ENCODE measurements at regions not wholly inside any gene's neighbourhood (a gene's known extent, or its start where the extent isn't known, plus 50 kb on each side); places are given as distances from the start of the nearest gene placed in this dataset.

DNA sequence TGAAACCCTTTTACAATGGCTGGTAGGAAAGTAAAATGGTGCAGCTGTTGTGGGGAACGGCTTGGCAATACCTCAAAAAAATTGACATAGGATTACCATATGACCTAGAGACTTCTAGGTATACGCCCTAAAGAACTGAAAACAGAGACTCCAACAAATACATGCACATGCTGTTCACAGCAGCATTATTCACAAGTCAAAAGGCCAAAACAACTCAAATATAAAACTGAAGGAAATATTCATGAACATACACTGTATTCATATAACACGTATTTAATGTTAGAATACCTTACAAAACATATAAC lies 74.6 kb downstream of the FOXA2 start:
- Histone ChIP-seq H3K27ac (replicated peaks) (no peak overlapping the region), H3K27me3 (ENCODE audit: insufficient read depth, poor library complexity, severe bottlenecking) (no peaks in the 10 kb centered on the region), H3K4me3 (replicated peaks; ENCODE audit: insufficient read depth, low read length) (no peak overlapping the region)
- TF ChIP-seq POLR2AphosphoS5 (IDR thresholded peaks at IDR 0.05; ENCODE audit: low read depth) (no peak), GABPA (IDR thresholded peaks at IDR 0.05; ENCODE audit: low read depth) (no peak), SPI1 (IDR thresholded peaks at IDR 0.05; ENCODE audit: borderline replicate concordance, low read depth) (no peak)
- TF ChIP-seq, protein P1, sequence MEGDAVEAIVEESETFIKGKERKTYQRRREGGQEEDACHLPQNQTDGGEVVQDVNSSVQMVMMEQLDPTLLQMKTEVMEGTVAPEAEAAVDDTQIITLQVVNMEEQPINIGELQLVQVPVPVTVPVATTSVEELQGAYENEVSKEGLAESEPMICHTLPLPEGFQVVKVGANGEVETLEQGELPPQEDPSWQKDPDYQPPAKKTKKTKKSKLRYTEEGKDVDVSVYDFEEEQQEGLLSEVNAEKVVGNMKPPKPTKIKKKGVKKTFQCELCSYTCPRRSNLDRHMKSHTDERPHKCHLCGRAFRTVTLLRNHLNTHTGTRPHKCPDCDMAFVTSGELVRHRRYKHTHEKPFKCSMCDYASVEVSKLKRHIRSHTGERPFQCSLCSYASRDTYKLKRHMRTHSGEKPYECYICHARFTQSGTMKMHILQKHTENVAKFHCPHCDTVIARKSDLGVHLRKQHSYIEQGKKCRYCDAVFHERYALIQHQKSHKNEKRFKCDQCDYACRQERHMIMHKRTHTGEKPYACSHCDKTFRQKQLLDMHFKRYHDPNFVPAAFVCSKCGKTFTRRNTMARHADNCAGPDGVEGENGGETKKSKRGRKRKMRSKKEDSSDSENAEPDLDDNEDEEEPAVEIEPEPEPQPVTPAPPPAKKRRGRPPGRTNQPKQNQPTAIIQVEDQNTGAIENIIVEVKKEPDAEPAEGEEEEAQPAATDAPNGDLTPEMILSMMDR (IDR thresholded peaks at IDR 0.05; ENCODE audit: insufficient read depth, low read length): no peak
- TF ChIP-seq, protein P2, sequence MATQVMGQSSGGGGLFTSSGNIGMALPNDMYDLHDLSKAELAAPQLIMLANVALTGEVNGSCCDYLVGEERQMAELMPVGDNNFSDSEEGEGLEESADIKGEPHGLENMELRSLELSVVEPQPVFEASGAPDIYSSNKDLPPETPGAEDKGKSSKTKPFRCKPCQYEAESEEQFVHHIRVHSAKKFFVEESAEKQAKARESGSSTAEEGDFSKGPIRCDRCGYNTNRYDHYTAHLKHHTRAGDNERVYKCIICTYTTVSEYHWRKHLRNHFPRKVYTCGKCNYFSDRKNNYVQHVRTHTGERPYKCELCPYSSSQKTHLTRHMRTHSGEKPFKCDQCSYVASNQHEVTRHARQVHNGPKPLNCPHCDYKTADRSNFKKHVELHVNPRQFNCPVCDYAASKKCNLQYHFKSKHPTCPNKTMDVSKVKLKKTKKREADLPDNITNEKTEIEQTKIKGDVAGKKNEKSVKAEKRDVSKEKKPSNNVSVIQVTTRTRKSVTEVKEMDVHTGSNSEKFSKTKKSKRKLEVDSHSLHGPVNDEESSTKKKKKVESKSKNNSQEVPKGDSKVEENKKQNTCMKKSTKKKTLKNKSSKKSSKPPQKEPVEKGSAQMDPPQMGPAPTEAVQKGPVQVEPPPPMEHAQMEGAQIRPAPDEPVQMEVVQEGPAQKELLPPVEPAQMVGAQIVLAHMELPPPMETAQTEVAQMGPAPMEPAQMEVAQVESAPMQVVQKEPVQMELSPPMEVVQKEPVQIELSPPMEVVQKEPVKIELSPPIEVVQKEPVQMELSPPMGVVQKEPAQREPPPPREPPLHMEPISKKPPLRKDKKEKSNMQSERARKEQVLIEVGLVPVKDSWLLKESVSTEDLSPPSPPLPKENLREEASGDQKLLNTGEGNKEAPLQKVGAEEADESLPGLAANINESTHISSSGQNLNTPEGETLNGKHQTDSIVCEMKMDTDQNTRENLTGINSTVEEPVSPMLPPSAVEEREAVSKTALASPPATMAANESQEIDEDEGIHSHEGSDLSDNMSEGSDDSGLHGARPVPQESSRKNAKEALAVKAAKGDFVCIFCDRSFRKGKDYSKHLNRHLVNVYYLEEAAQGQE (IDR thresholded peaks at IDR 0.05; ENCODE audit: insufficient replicate concordance, low read depth): no peak
- DNase-seq (ENCODE audit: low read depth in 1 of 2, low spot score in 1 of 2): no peak

DNA sequence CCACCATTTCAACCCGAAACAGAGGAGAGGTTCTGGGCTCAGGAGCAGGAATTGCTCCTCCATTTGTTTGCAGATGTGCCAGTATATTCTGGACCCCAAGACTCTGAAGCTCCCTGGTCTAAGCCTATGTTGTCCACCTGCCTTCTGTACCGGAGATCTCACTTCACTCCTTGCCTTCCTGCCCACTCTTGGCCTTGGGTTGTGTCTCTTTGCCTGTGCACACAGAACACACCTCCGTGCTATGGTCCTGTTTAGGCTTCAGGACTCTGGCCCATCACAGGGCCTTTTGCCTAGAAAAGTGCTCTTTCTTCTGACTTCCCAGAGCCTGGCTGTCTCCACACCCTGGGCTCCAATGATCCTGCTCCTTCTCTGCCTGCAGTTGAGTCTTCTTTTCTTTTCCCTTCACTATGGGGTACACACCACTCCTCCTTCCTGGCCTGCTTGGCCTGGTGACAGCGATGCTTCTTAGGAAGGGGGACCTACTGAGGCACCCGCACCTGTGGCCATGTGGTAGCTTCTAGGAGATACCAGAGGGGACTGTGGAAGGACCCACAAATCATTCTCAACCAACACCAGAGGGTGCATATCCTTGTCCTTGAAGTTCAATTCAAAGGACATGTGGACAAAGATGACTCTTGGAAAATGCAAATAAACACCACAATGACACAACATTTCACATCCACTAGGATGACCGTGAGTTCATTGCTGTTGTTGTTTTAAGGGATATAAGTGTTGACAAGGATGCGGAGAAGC lies 75.1 kb downstream of the FOXA2 start:
- DNase-seq (ENCODE audit: low read depth in 1 of 2, low spot score in 1 of 2): no peak
- Histone ChIP-seq H3K27me3 (ENCODE audit: insufficient read depth, poor library complexity, severe bottlenecking) (no peaks in the 10 kb centered on the region), H3K27ac (replicated peaks) (no peak overlapping the region), H3K4me3 (replicated peaks; ENCODE audit: insufficient read depth, low read length) (no peak overlapping the region)
- TF ChIP-seq, protein P2 (IDR thresholded peaks at IDR 0.05; ENCODE audit: insufficient replicate concordance, low read depth): no peak
- TF ChIP-seq, protein P1 (IDR thresholded peaks at IDR 0.05; ENCODE audit: insufficient read depth, low read length): no peak
- no peak for TF ChIP-seq POLR2AphosphoS5 (IDR thresholded peaks at IDR 0.05; ENCODE audit: low read depth)
- TF ChIP-seq SPI1 (IDR thresholded peaks at IDR 0.05; ENCODE audit: borderline replicate concordance, low read depth): no peak

DNA sequence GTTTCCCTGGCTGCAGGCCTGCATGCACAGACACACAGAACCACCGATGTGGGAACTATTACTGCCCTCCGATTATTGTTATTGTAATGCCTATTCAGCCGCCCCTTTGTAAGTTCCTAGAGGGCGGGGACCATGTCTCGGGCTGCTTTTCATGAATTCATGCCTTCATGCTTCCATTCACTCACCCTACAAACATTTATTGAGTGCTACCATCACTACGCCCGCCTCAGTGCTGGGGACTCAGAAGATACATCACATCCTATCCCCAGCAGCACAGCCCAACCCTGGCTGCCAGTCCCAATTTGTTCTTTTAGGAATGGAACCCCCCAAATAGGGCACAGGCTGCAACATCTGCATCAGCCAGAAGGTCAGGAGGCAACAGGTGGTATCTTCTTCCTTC lies 75.9 kb downstream of the FOXA2 start:
- no peak for DNase-seq (ENCODE audit: low read depth in 1 of 2, low spot score in 1 of 2)
- H3K27ac ChIP-seq (replicated peaks): no peak overlapping the region
- H3K4me3 ChIP-seq (replicated peaks; ENCODE audit: insufficient read depth, low read length): no peak overlapping the region
- TF ChIP-seq SPI1 (IDR thresholded peaks at IDR 0.05; ENCODE audit: borderline replicate concordance, low read depth) (no peak), GABPA (IDR thresholded peaks at IDR 0.05; ENCODE audit: low read depth) (no peak), POLR2AphosphoS5 (IDR thresholded peaks at IDR 0.05; ENCODE audit: low read depth) (no peak)
- TF ChIP-seq, protein P1 (IDR thresholded peaks at IDR 0.05; ENCODE audit: insufficient read depth, low read length): no peak
- H3K27me3 ChIP-seq (ENCODE audit: insufficient read depth, poor library complexity, severe bottlenecking): no peaks in the 10 kb centered on the region

All from HL-60 (cell line).